DND-41 (cell line): ENCODE measurements at regions not wholly inside any gene's neighbourhood (a gene's known extent, or its start where the extent isn't known, plus 50 kb on each side); places are given as distances from the start of the nearest gene placed in this dataset.
"Not testable (repeated sequence)": the region's sequence is repeated elsewhere in the genome, so short reads cannot be mapped to it uniquely, and the experiment has no call there.

Experiments used
- CTCF ChIP-seq: IDR thresholded peaks from 2 replicates; pipeline ENCODE4 v1.5.1; 2012; ENCODE audit warnings: borderline replicate concordance, low read length, moderate library complexity, mild to moderate bottlenecking; ENCODE audit not compliant: poor library complexity, severe bottlenecking; ENCODE audit errors: extremely low read depth
- EZH2 ChIP-seq: IDR thresholded peaks from 3 replicates; pipeline ENCODE4 v1.6.1; 2012; ENCODE audit warnings: borderline replicate concordance, low read depth, mild to moderate bottlenecking, moderate library complexity, low read length, inconsistent platforms; ENCODE audit not compliant: severe bottlenecking

DNA sequence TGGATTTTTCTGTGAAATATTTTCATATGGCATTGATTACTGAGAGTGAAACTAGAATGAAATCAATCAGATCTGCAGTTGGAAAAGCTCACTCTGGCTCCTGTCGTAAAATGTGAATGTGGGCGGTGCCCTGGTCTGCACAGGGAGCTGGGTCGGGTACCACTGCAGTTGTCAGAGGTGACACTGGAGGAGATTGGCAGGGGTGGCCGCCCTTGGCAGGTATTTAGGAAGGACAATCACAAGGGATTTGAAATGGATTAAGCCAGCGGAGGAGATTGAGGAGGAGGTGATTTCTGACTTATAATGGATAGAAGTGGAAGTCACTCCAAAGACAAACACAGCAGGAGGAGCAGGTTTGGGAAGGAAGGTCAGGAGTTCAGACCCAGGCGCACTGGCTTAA is 109.0 kb upstream of the ZNF479 start:
- not testable (repeated sequence) for TF ChIP-seq CTCF, EZH2
